Neuronal stem cell (in vitro differentiated cells): ENCODE measurements at regions not wholly inside any gene's neighbourhood (a gene's known extent, or its start where the extent isn't known, plus 50 kb on each side); places are given as distances from the start of the nearest gene placed in this dataset.
"Not testable (repeated sequence)": the region's sequence is repeated elsewhere in the genome, so short reads cannot be mapped to it uniquely, and the experiment has no call there.

Experiments used
- DNase-seq: peaks from one replicate; pipeline ENCODE4 v3.0.0-alpha.2; 2013; ENCODE audit warnings: low spot score
- H2AFZ ChIP-seq: one replicate; pipeline ENCODE4 v1.6.1; 2013; ENCODE audit warnings: mild to moderate bottlenecking, low read length, inconsistent platforms
- H2AK5ac ChIP-seq: 2 replicates; pipeline ENCODE4 v1.6.1; 2013; ENCODE audit warnings: low read depth, mild to moderate bottlenecking, inconsistent platforms, low read length, moderate library complexity, mixed read lengths
- H2BK120ac ChIP-seq: 2 replicates; pipeline ENCODE4 v1.6.1; 2013; ENCODE audit warnings: low read depth, mild to moderate bottlenecking, inconsistent platforms, low read length, moderate library complexity, mixed read lengths
- H2BK12ac ChIP-seq: one replicate; pipeline ENCODE4 v1.6.1; 2013; ENCODE audit warnings: low read length, inconsistent platforms
- H2BK15ac ChIP-seq: 2 replicates; pipeline ENCODE4 v1.6.1; 2013; ENCODE audit warnings: mild to moderate bottlenecking, low read length, inconsistent platforms, mixed read lengths
- H2BK5ac ChIP-seq: one replicate; pipeline ENCODE4 v1.6.1; 2013; ENCODE audit warnings: inconsistent platforms, mild to moderate bottlenecking, low read length, moderate library complexity
- H3K14ac ChIP-seq: one replicate; pipeline ENCODE4 v1.6.1; 2013; ENCODE audit warnings: low read length, inconsistent platforms
- H3K18ac ChIP-seq: 2 replicates; pipeline ENCODE4 v1.6.1; 2013; ENCODE audit warnings: low read length, inconsistent platforms
- H3K23ac ChIP-seq: 2 replicates; pipeline ENCODE4 v1.6.1; 2013; ENCODE audit warnings: low read depth, mild to moderate bottlenecking, mixed read lengths, low read length, inconsistent platforms; ENCODE audit not compliant: poor library complexity
- H3K27ac ChIP-seq: replicated peaks from 3 replicates; pipeline ENCODE4 v1.5.1; 2013; ENCODE audit warnings: low read length, inconsistent platforms
- H3K27me3 ChIP-seq, 3 experiments: 2 replicates each; pipeline ENCODE4 v1.6.1; 2013; ENCODE audit warnings: low read length in 3 of 3, mild to moderate bottlenecking in 2 of 3, inconsistent platforms in 1 of 3, low read depth in 1 of 3, mixed read lengths in 1 of 3, moderate library complexity in 1 of 3; ENCODE audit not compliant: control insufficient read depth in 3 of 3, insufficient read depth in 3 of 3
- H3K36me3 ChIP-seq, 2 donors: replicated peaks in 1 of 2; 2 replicates each; pipeline ENCODE4 v1.6.1; 2013; ENCODE audit warnings: low read length in 2 of 2; ENCODE audit not compliant: control insufficient read depth in 2 of 2, insufficient read depth in 2 of 2
- H3K4ac ChIP-seq: 2 replicates; pipeline ENCODE4 v1.6.1; 2013; ENCODE audit warnings: inconsistent platforms, mild to moderate bottlenecking, low read length, moderate library complexity
- H3K4me1 ChIP-seq, 2 donors: 1 replicate in 1 of 2; 2 replicates in 1 of 2; pipeline ENCODE4 v1.6.1; 2013; ENCODE audit warnings: low read length in 2 of 2, low read depth in 1 of 2; ENCODE audit not compliant: control insufficient read depth in 2 of 2, insufficient read depth in 1 of 2
- H3K4me2 ChIP-seq: one replicate; pipeline ENCODE4 v1.6.1; 2013; ENCODE audit warnings: mild to moderate bottlenecking, low read length, inconsistent platforms; ENCODE audit not compliant: insufficient read depth, poor library complexity, severe bottlenecking
- H3K4me3 ChIP-seq, 2 donors: 2 replicates each; pipeline ENCODE4 v1.5.1; 2013; ENCODE audit warnings: low read length in 2 of 2, mild to moderate bottlenecking in 2 of 2, inconsistent platforms in 1 of 2, moderate library complexity in 1 of 2
- H3K79me1 ChIP-seq: one replicate; pipeline ENCODE4 v1.6.1; 2013; ENCODE audit warnings: low read depth, mild to moderate bottlenecking, inconsistent platforms, low read length, moderate library complexity
- H3K9ac ChIP-seq: one replicate; pipeline ENCODE4 v1.6.1; 2013; ENCODE audit warnings: mild to moderate bottlenecking, low read depth, low read length, inconsistent platforms; ENCODE audit not compliant: poor library complexity
- H3K9me3 ChIP-seq, 2 donors: replicated peaks in 1 of 2; 2 replicates each; pipeline versions ENCODE3 to v1.6.1; 2013; ENCODE audit warnings: low read length in 2 of 2, mild to moderate bottlenecking in 2 of 2, inconsistent platforms in 1 of 2, low read depth in 1 of 2, mixed read lengths in 1 of 2, moderate library complexity in 1 of 2; ENCODE audit not compliant: control insufficient read depth in 2 of 2, insufficient read depth in 1 of 2
- H4K8ac ChIP-seq: one replicate; pipeline ENCODE4 v1.6.1; 2013; ENCODE audit warnings: low read depth, mild to moderate bottlenecking, inconsistent platforms, low read length, moderate library complexity
- H4K91ac ChIP-seq: one replicate; pipeline ENCODE4 v1.6.1; 2013; ENCODE audit warnings: low read length, low read depth, mild to moderate bottlenecking, inconsistent platforms; ENCODE audit not compliant: poor library complexity
- WGBS, 2 donors: extraction: QIAGEN DNeasy Blood & Tissue Kit; methylation state at CpG; one replicate each; pipeline ENCODE4 v1.1.7; 2013; ENCODE audit warnings: missing lambda C conversion rate in 2 of 2, mixed read lengths in 1 of 2; ENCODE audit not compliant: insufficient read length in 2 of 2, insufficient replicate concordance in 1 of 2; ENCODE audit errors: extremely low coverage in 2 of 2; 5-methylcytosine and 5-hydroxymethylcytosine counted together

GRCh38 chr14:85852123-85852522 is 322.2 kb downstream of the FLRT2 start:
- WGBS, 2 donors: no CpG with 5 or more reads among the region's 4 CpGs

GRCh38 chr14:85830549-85830948 is 300.6 kb downstream of the FLRT2 start:
- not testable (repeated sequence) for H3K4ac ChIP-seq, H4K8ac ChIP-seq, H3K9ac ChIP-seq, H3K36me3 ChIP-seq, H3K23ac ChIP-seq, H3K27me3 ChIP-seq, H2AK5ac ChIP-seq, H3K27ac ChIP-seq, H3K4me3 ChIP-seq, H3K79me1 ChIP-seq, H2BK120ac ChIP-seq, H3K18ac ChIP-seq, H2AFZ ChIP-seq, DNase-seq, H3K4me1 ChIP-seq, H2BK12ac ChIP-seq, H3K14ac ChIP-seq, H3K4me2 ChIP-seq, H2BK5ac ChIP-seq, H2BK15ac ChIP-seq, H3K9me3 ChIP-seq, H4K91ac ChIP-seq
- WGBS, 2 donors: no CpG with 5 or more reads among the region's 8 CpGs

More at GRCh38 chr14:85852123-85852522, 322.2 kb downstream of the FLRT2 start:
- H4K91ac ChIP-seq, H3K18ac ChIP-seq, H4K8ac ChIP-seq, H2AK5ac ChIP-seq, H3K4me1 ChIP-seq, H3K9me3 ChIP-seq, H2BK5ac ChIP-seq, H2BK12ac ChIP-seq, H3K4me3 ChIP-seq, H2BK15ac ChIP-seq, H2AFZ ChIP-seq, H3K79me1 ChIP-seq, H3K36me3 ChIP-seq, H2BK120ac ChIP-seq, H3K14ac ChIP-seq, H3K4ac ChIP-seq, H3K27ac ChIP-seq, H3K9ac ChIP-seq, H3K27me3 ChIP-seq, H3K23ac ChIP-seq, H3K4me2 ChIP-seq, DNase-seq: not testable (repeated sequence)

GRCh38 chr14:85829601-85830000 is 299.7 kb downstream of the FLRT2 start:
- DNase-seq, H2AK5ac ChIP-seq: not testable (repeated sequence)
- no CpG with 5 or more reads among the region's 25 CpGs for WGBS, 2 donors

GRCh38 chr14:85824526-85824925 is 294.6 kb downstream of the FLRT2 start:
- Histone ChIP-seq H3K27ac (no peak overlapping the region), H2BK12ac (no peak overlapping the region), H2BK5ac (no peak overlapping the region), H3K79me1 (no peaks in the 10 kb centered on the region), H4K91ac (no peak overlapping the region), H3K27me3 (no peaks in the 10 kb centered on the region), H3K4me2 (no peak overlapping the region), H2BK120ac (no peak overlapping the region), H3K36me3 (no peaks in the 10 kb centered on the region), H3K9ac (no peak overlapping the region), H3K4ac (no peak overlapping the region), H2AFZ (no peak overlapping the region), H3K14ac (no peak overlapping the region), H3K18ac (no peak overlapping the region), H2AK5ac (no peak overlapping the region), H3K4me3 (no peak overlapping the region), H3K23ac (no peak overlapping the region), H2BK15ac (no peak overlapping the region), H3K9me3 (no peaks in the 10 kb centered on the region), H4K8ac (no peak overlapping the region), H3K4me1 (peaks cover 0 to 4% of the 10 kb centered on the region in 2 donors)
- DNase-seq: peak; percentile 6
- no CpG with 5 or more reads among the region's 1 CpG for WGBS, 2 donors

More at GRCh38 chr14:85829601-85830000, 299.7 kb downstream of the FLRT2 start:
- H2BK5ac ChIP-seq, H3K14ac ChIP-seq, H3K4ac ChIP-seq, H2BK15ac ChIP-seq, H4K91ac ChIP-seq, H3K18ac ChIP-seq, H4K8ac ChIP-seq, H3K36me3 ChIP-seq, H3K4me1 ChIP-seq, H3K9me3 ChIP-seq, H3K4me3 ChIP-seq, H2BK12ac ChIP-seq, H2BK120ac ChIP-seq, H3K27ac ChIP-seq, H3K23ac ChIP-seq, H3K9ac ChIP-seq, H2AFZ ChIP-seq, H3K79me1 ChIP-seq, H3K4me2 ChIP-seq, H3K27me3 ChIP-seq: not testable (repeated sequence)
